ENCODE measurements at regions not wholly inside any gene's neighbourhood (a gene's known extent, or its start where the extent isn't known, plus 50 kb on each side); places are given as distances from the start of the nearest gene placed in this dataset.

DNA sequence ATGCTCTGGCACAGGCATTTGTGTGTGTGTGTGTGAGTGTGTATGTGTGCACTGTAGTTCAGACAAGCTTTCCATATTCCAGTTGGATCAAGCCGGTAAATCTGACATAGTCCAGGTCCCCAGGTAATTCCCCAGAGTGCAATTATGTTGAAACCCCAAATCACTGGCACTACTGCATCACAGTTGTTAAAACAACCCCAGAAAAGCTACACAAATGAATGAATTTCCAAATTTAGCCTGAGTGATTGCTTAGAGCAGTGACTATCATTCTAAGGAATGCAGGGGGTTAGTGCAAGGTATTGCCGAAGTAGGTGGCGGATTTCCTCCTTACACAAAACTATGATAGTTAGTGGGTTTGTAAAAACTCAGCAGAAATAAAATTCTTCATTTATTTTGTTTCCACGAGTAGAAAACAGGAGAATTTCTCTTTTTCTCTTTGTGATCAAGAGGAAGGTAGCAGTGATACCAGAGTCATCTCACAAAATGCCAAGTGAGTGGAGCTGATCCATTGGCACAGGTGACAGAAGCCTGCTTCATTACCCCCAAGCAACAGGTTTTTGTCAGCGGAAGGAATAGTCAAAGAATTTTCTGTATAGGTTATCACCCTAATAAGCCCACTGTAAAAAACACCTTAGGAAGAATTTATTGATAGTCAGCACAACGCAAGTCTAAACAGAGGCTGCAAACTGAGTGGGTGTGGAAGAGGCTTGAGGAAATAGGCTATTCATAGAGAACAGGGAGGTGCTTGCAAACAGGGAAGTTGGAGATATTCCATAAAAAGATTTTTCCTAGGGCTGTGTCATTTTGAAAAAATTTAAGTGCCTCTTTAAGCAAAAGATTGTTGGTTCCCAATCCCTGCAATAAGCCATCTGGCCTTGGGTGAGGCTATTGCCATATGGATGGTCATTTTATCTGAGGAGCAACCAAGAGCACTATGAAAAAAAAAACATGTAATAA is 385.1 kb downstream of the CHSY3 start (continued):
- TF ChIP-seq, protein P1, sequence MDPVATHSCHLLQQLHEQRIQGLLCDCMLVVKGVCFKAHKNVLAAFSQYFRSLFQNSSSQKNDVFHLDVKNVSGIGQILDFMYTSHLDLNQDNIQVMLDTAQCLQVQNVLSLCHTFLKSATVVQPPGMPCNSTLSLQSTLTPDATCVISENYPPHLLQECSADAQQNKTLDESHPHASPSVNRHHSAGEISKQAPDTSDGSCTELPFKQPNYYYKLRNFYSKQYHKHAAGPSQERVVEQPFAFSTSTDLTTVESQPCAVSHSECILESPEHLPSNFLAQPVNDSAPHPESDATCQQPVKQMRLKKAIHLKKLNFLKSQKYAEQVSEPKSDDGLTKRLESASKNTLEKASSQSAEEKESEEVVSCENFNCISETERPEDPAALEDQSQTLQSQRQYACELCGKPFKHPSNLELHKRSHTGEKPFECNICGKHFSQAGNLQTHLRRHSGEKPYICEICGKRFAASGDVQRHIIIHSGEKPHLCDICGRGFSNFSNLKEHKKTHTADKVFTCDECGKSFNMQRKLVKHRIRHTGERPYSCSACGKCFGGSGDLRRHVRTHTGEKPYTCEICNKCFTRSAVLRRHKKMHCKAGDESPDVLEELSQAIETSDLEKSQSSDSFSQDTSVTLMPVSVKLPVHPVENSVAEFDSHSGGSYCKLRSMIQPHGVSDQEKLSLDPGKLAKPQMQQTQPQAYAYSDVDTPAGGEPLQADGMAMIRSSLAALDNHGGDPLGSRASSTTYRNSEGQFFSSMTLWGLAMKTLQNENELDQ (CRISPR knock-in tag; IDR thresholded peaks at IDR 0.05; ENCODE audit: borderline replicate concordance) = no peak
- TF ChIP-seq GABPA (tag; conservative IDR thresholded peaks at IDR 0.05; ENCODE audit: low read depth) (no peak), ZNF277 (CRISPR knock-in tag; IDR thresholded peaks at IDR 0.05; ENCODE audit: borderline replicate concordance) (no peak), U2AF1 (optimal IDR thresholded peaks at IDR 0.05; ENCODE audit: low read depth, low read length) (no peak), HNRNPK (IDR thresholded peaks at IDR 0.05; ENCODE audit: low read depth, low read length, poor library complexity, severe bottlenecking) (no peak), PYGO2 (tag; IDR thresholded peaks at IDR 0.05) (no peak), FOS (IDR thresholded peaks at IDR 0.05; ENCODE audit: extremely low read depth, insufficient read length) (no peak), MECOM (CRISPR knock-in tag; IDR thresholded peaks at IDR 0.05) (no peak)
